SK-N-SH (cell line): ENCODE measurements at regions not wholly inside any gene's neighbourhood (a gene's known extent, or its start where the extent isn't known, plus 50 kb on each side); places are given as distances from the start of the nearest gene placed in this dataset.

ENCODE experiments used
- FOSL2 ChIP-seq: IDR thresholded peaks from 2 replicates; pipeline ENCODE4 v1.4.0; 2012; ENCODE audit warnings: low read depth, mild to moderate bottlenecking, moderate library complexity, borderline replicate concordance
- RAD21 ChIP-seq: IDR thresholded peaks from 2 replicates; pipeline ENCODE4 v1.6.1; 2012; ENCODE audit warnings: mild to moderate bottlenecking, low read length
- RFX5 ChIP-seq: IDR thresholded peaks from 2 replicates; pipeline ENCODE4 v1.6.1; 2012; ENCODE audit warnings: mild to moderate bottlenecking, improper control_type of control experiment, low read length
- TAF1 ChIP-seq: IDR thresholded peaks from 2 replicates; pipeline ENCODE4 v1.6.1; 2012; ENCODE audit warnings: low read depth, mild to moderate bottlenecking, low read length, moderate library complexity, borderline replicate concordance
- ZBTB33 ChIP-seq: IDR thresholded peaks from 2 replicates; pipeline ENCODE4 v1.4.0; 2012; ENCODE audit warnings: low read depth, borderline replicate concordance
- TF ChIP-seq, protein P1 (sequence below): fragments of 200-600 bp; sonication (generic); IDR thresholded peaks from 2 replicates; pipeline ENCODE4 v1.6.1; 2017; ENCODE audit warnings: antibody characterized with exemption, mild to moderate bottlenecking, moderate library complexity

- TF ChIP-seq RFX5 (no peak), RAD21 (no peak), TAF1 (peak; percentile 29; the same call in 1 of the 2 replicates), FOSL2 (peak; percentile 98), ZBTB33 (peak; percentile 77; the same call in 1 of the 2 replicates)
- TF ChIP-seq, protein P1, sequence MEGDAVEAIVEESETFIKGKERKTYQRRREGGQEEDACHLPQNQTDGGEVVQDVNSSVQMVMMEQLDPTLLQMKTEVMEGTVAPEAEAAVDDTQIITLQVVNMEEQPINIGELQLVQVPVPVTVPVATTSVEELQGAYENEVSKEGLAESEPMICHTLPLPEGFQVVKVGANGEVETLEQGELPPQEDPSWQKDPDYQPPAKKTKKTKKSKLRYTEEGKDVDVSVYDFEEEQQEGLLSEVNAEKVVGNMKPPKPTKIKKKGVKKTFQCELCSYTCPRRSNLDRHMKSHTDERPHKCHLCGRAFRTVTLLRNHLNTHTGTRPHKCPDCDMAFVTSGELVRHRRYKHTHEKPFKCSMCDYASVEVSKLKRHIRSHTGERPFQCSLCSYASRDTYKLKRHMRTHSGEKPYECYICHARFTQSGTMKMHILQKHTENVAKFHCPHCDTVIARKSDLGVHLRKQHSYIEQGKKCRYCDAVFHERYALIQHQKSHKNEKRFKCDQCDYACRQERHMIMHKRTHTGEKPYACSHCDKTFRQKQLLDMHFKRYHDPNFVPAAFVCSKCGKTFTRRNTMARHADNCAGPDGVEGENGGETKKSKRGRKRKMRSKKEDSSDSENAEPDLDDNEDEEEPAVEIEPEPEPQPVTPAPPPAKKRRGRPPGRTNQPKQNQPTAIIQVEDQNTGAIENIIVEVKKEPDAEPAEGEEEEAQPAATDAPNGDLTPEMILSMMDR, result no peak
Observed at GRCh38 chr1:244273845-244274619, 177.7 kb downstream of the ADSS2 start.
